ENCODE measurements at regions not wholly inside any gene's neighbourhood (a gene's known extent, or its start where the extent isn't known, plus 50 kb on each side); places are given as distances from the start of the nearest gene placed in this dataset.

DNA sequence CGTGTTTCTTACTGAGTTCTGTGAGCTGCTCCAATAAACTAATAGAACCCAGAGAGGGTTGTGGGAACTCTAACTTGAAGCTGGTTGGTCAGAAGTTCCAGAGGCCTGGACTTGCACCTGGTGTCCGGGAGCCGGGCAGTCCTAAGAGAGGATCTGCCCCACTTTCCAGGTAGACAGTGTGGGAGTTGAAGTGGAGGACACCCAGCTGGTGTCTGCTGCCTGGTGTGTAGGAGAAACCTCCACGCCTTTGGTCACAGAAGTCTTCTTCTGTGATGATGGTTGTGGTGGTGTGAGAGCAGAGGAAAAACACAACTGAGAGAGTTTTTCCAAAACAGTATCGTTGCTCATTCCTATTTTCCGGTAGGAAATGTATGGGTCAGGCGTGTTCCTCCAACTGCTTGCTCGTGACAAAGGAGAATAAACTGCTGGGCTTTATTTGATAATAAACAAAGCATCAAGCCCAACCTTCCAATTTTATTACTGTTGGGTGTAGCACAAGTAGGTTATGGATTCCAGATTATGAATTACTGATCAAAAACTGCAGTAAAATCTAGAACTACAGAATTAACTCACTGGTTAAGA is 137.0 kb downstream of the KLF13 start:
- TF ChIP-seq EZH2 (IDR thresholded peaks at IDR 0.05) (no peak), POLR2AphosphoS5 (IDR thresholded peaks at IDR 0.05; ENCODE audit: borderline replicate concordance, low read depth, low read length) (no peak), FOXP2 (optimal IDR thresholded peaks at IDR 0.05; ENCODE audit: control extremely low read depth, extremely low read length, insufficient read depth) (no peak)
